Glutamatergic neuron (in vitro differentiated cells): ENCODE measurements at regions not wholly inside any gene's neighbourhood (a gene's known extent, or its start where the extent isn't known, plus 50 kb on each side); places are given as distances from the start of the nearest gene placed in this dataset.

Source experiments
- DNase-seq: peaks from one replicate; pipeline ENCODE4 v3.0.0; 2022
- H3K27ac Mint-ChIP-seq: one replicate; pipeline ENCODE4 v1.8.0; 2020; ENCODE audit warnings: mild to moderate bottlenecking, mixed read lengths, inconsistent platforms; ENCODE audit not compliant: unreplicated experiment
- H3K27me3 Mint-ChIP-seq: one replicate; pipeline ENCODE4 v1.8.0; 2020; ENCODE audit warnings: mild to moderate bottlenecking, moderate library complexity, mixed read lengths, inconsistent platforms; ENCODE audit not compliant: unreplicated experiment
- H3K36me3 Mint-ChIP-seq: one replicate; pipeline ENCODE4 v1.8.0; 2020; ENCODE audit warnings: mild to moderate bottlenecking, mixed read lengths, inconsistent platforms; ENCODE audit not compliant: unreplicated experiment
- H3K4me1 Mint-ChIP-seq: one replicate; pipeline ENCODE4 v1.8.0; 2020; ENCODE audit warnings: mild to moderate bottlenecking, low read depth, mixed read lengths, inconsistent platforms; ENCODE audit not compliant: unreplicated experiment
- H3K4me3 Mint-ChIP-seq: one replicate; pipeline ENCODE4 v1.8.0; 2020; ENCODE audit warnings: mild to moderate bottlenecking, mixed read lengths, inconsistent platforms; ENCODE audit not compliant: unreplicated experiment
- H3K9me3 Mint-ChIP-seq: one replicate; pipeline ENCODE4 v1.8.0; 2020; ENCODE audit warnings: mild to moderate bottlenecking, moderate library complexity, mixed read lengths, inconsistent platforms; ENCODE audit not compliant: unreplicated experiment
- TF ChIP-seq, protein P1 (sequence below): fragments of 200-600 bp; sonication (generic); IDR thresholded peaks from one replicate; pipeline ENCODE4 v1.5.0; 2021; ENCODE audit not compliant: partially characterized antibody, unreplicated experiment

DNA sequence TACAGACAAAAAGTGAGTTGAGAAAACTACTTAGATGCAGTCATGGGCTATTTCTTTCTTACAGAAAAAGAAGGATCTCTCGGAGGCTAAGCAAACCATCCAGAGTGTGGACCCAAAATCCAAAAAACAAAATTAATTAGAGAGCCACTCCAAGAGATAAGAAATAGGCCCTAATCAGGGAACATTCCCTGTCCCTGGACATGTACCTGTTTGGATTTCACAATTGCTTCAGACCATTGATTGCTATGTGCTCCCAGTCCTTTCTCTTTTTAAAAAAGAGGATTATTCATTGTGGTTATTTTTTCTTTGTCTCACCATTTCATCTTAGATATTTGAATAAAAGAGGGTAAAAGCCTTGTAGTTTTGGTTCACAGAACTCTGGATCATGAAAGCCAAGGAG, 549.9 kb downstream of the ETNK1 start:
- no peak for DNase-seq
- TF ChIP-seq, protein P1, sequence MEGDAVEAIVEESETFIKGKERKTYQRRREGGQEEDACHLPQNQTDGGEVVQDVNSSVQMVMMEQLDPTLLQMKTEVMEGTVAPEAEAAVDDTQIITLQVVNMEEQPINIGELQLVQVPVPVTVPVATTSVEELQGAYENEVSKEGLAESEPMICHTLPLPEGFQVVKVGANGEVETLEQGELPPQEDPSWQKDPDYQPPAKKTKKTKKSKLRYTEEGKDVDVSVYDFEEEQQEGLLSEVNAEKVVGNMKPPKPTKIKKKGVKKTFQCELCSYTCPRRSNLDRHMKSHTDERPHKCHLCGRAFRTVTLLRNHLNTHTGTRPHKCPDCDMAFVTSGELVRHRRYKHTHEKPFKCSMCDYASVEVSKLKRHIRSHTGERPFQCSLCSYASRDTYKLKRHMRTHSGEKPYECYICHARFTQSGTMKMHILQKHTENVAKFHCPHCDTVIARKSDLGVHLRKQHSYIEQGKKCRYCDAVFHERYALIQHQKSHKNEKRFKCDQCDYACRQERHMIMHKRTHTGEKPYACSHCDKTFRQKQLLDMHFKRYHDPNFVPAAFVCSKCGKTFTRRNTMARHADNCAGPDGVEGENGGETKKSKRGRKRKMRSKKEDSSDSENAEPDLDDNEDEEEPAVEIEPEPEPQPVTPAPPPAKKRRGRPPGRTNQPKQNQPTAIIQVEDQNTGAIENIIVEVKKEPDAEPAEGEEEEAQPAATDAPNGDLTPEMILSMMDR, result no peak
- Mint-ChIP-seq H3K36me3 (no peaks in the 10 kb centered on the region), H3K4me1 (no peaks in the 10 kb centered on the region), H3K27ac (no peak overlapping the region), H3K4me3 (no peak overlapping the region), H3K9me3 (no peaks in the 10 kb centered on the region), H3K27me3 (no peaks in the 10 kb centered on the region)

DNA sequence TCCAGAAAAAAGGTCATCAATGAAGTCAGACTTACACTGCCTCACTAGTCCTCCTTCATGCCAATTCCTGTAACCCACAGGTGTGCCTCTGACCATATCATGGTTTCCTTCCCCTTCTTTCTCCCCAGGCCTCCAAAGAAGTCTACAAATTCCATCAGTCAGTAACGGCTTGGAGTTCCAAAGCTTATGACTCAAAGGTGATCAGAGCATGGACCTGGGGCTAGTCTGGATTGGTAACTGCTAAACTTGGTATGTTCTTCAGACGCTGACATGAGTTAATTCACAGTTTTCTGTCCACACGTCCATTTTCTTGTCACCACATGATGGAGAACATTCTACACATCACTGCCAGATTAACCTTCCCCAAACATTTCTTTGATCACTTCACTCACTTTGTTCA, 560.4 kb downstream of the ETNK1 start:
- Mint-ChIP-seq H3K9me3 (no peaks in the 10 kb centered on the region), H3K27ac (no peak overlapping the region), H3K27me3 (no peaks in the 10 kb centered on the region), H3K36me3 (no peaks in the 10 kb centered on the region), H3K4me1 (no peaks in the 10 kb centered on the region), H3K4me3 (no peak overlapping the region)
- no peak for DNase-seq
- TF ChIP-seq, protein P1, result no peak

DNA sequence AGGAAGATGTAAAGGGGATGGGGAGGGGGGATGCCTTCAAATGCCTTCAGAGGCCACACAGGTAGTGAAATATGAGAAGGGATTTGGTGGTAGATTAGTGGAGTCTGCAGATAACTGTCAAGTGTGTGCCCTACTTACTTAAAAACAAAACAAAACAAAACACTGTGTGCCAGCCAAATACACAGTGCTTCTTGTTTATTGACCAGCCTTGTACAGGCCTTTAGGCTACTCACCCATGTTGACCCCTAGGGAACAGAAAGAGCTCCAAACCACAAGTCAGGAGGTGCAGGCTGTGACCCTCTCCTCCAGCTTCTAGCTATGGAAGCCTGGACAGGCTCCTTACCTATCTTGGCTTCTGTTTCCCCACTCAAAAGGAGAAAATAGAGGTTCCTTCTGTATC, 562.0 kb downstream of the ETNK1 start:
- Mint-ChIP-seq H3K27me3 (no peaks in the 10 kb centered on the region), H3K27ac (no peak overlapping the region), H3K4me3 (no peak overlapping the region), H3K36me3 (no peaks in the 10 kb centered on the region), H3K4me1 (no peaks in the 10 kb centered on the region), H3K9me3 (no peaks in the 10 kb centered on the region)
- DNase-seq, result no peak
- TF ChIP-seq, protein P1, result no peak

DNA sequence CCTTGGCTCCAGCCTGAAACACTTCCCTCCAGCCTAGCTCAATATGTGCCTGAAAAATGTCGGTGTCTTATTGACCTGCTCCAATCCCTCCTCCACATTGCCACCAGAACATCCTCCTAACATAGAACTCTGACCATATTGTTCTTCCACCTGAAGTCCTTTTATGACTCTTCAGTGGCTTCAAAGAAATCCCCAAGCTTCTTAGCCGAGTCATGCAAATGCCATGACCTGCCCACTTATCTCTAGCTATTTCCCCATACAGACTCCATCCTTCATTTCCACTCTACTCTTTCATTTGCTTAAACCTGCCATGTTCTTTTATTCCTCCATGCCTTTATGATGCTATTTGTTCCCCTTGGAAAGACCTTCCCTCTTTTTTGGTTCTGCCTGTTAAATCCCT, 568.6 kb downstream of the ETNK1 start:
- TF ChIP-seq, protein P1, result no peak
- no peaks in the 10 kb centered on the region for H3K9me3 Mint-ChIP-seq
- no peak for DNase-seq
- no peaks in the 10 kb centered on the region for H3K36me3 Mint-ChIP-seq
- H3K27ac Mint-ChIP-seq, result no peak overlapping the region
- no peaks in the 10 kb centered on the region for H3K27me3 Mint-ChIP-seq
- no peaks in the 10 kb centered on the region for H3K4me1 Mint-ChIP-seq
- no peak overlapping the region for H3K4me3 Mint-ChIP-seq

DNA sequence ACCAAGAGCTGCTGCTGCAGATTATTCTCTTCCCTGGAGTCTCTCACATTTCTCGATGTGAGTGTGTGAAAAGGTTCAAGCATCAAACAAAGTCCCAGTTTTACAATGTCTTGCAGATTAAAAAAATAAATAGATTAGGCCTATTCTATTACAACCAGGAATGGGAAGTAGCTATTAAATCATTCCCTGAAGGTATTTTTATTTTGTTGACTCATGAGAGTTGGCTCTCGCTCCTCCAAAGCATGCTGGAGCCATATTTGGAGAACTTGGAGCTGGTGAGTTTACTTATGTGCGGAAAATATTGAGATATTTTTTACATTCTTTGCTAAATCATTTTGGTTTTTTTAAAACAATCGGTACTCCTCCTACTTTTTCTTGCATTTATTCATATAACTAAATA, 572.3 kb downstream of the ETNK1 start:
- Mint-ChIP-seq H3K9me3 (no peaks in the 10 kb centered on the region), H3K27ac (no peak overlapping the region), H3K27me3 (no peaks in the 10 kb centered on the region), H3K36me3 (peaks cover 4% of the 10 kb centered on the region), H3K4me3 (no peak overlapping the region), H3K4me1 (no peaks in the 10 kb centered on the region)
- TF ChIP-seq, protein P1, result no peak
- DNase-seq, result no peak
